ENCODE measurements at regions not wholly inside any gene's neighbourhood (a gene's known extent, or its start where the extent isn't known, plus 50 kb on each side); places are given as distances from the start of the nearest gene placed in this dataset.

DNA sequence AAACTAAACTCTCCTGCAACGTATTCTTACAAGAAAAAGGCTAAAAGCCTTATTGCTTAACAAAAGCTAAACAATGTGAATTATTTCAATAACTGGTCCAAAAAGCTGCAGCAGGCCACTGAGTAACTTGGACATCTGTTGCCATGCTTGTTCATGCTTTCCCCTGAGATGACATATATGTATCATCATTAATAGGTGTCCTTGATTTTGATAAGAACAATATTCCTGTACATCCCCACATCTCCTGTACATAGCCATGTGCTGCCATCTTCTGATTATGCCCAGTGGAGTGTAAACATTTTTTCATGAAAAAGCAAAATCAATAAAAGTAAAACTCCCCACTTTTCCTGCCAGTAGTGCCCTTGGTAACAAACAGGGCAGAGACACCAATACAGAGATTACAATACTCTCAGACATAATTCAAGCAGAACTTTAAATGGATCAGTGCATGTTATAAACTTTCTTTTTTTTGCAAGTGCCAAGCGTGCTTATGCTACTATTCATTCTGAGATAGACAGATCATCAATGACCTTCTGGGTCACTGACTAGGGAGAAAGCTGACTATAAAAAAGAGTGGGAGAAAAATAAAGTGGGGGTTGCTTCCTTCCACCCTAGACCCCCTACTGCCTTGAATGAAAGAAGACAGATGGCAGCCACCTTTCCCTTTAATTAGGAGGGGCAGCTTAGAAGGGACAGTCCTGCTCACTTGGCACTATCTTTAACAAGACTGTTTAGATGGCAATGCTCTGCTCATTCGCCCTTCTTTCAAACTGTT is 205.5 kb upstream of the KLF14 start:
- H3K9me2 ChIP-seq (replicated peaks; ENCODE audit: insufficient read depth, low read length) = no peaks in the 10 kb centered on the region
- no peak overlapping the region for H3K27ac ChIP-seq (ENCODE audit: low read length)
- H3K9me3 ChIP-seq (replicated peaks; ENCODE audit: insufficient read depth, low read length) = no peaks in the 10 kb centered on the region
- H3K36me3 ChIP-seq (replicated peaks; ENCODE audit: insufficient read depth, low read length) = no peaks in the 10 kb centered on the region; the same call in 1 of the 2 replicates
- no peak overlapping the region for H3K4me2 ChIP-seq (ENCODE audit: low read depth, low read length)
- H3K79me2 ChIP-seq (ENCODE audit: low read length) = peaks cover 96% of the 10 kb centered on the region
- no peak for DNase-seq
- H3K4me3 ChIP-seq (ENCODE audit: low read length) = no peak overlapping the region
- H4K20me1 ChIP-seq (ENCODE audit: insufficient read depth, low read length) = peaks cover 24% of the 10 kb centered on the region
- H3K9ac ChIP-seq (ENCODE audit: low read length) = no peak overlapping the region
- no peaks in the 10 kb centered on the region for H3F3A ChIP-seq (ENCODE audit: insufficient read depth, low read length)
- H2AFZ ChIP-seq (ENCODE audit: low read length) = no peak overlapping the region
- TF ChIP-seq, protein P1, sequence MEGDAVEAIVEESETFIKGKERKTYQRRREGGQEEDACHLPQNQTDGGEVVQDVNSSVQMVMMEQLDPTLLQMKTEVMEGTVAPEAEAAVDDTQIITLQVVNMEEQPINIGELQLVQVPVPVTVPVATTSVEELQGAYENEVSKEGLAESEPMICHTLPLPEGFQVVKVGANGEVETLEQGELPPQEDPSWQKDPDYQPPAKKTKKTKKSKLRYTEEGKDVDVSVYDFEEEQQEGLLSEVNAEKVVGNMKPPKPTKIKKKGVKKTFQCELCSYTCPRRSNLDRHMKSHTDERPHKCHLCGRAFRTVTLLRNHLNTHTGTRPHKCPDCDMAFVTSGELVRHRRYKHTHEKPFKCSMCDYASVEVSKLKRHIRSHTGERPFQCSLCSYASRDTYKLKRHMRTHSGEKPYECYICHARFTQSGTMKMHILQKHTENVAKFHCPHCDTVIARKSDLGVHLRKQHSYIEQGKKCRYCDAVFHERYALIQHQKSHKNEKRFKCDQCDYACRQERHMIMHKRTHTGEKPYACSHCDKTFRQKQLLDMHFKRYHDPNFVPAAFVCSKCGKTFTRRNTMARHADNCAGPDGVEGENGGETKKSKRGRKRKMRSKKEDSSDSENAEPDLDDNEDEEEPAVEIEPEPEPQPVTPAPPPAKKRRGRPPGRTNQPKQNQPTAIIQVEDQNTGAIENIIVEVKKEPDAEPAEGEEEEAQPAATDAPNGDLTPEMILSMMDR (IDR thresholded peaks at IDR 0.05; ENCODE audit: low read length) = no peak
- TF ChIP-seq EZH2phosphoT487 (IDR thresholded peaks at IDR 0.05; ENCODE audit: low read length) (no peak), EZH2 (optimal IDR thresholded peaks at IDR 0.05; ENCODE audit: low read depth, low read length) (no peak)
- H3K27me3 ChIP-seq (replicated peaks; ENCODE audit: insufficient read depth, low read length) = no peaks in the 10 kb centered on the region
- H3K4me1 ChIP-seq (ENCODE audit: low read length) = no peaks in the 10 kb centered on the region

DNA sequence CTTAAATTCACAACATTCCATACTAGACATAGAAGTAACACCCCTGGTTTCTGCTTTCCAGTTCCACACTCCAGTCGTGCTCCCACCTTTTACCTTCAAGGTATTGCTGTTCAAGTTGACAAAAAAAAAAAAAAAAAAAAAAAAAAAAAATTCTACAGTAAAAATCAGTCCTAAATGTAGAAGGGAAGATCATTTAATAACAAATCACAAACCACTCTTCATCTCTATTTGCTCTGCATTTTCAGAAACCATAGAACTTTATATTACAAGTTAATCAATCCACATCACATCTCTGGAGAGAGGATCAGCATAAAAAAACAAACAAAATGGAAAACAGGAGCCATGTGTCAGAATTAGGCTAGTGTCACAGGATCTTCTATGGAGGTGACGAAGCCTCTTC is 206.3 kb upstream of the KLF14 start:
- no peak overlapping the region for H3K4me3 ChIP-seq (ENCODE audit: low read length)
- H3K79me2 ChIP-seq (ENCODE audit: low read length) = peaks cover 98% of the 10 kb centered on the region
- no peak for TF ChIP-seq EZH2phosphoT487 (IDR thresholded peaks at IDR 0.05; ENCODE audit: low read length)
- TF ChIP-seq, protein P1 (IDR thresholded peaks at IDR 0.05; ENCODE audit: low read length) = no peak
- no peak for TF ChIP-seq EZH2 (optimal IDR thresholded peaks at IDR 0.05; ENCODE audit: low read depth, low read length)
- H3K27ac ChIP-seq (ENCODE audit: low read length) = no peak overlapping the region
- H3K9ac ChIP-seq (ENCODE audit: low read length) = no peak overlapping the region
- H4K20me1 ChIP-seq (ENCODE audit: insufficient read depth, low read length) = peaks cover 30% of the 10 kb centered on the region
- no peak for DNase-seq
- H2AFZ ChIP-seq (ENCODE audit: low read length) = no peak overlapping the region
- no peaks in the 10 kb centered on the region; the same call in 1 of the 2 replicates for H3K36me3 ChIP-seq (replicated peaks; ENCODE audit: insufficient read depth, low read length)
- no peaks in the 10 kb centered on the region for H3K27me3 ChIP-seq (replicated peaks; ENCODE audit: insufficient read depth, low read length)
- no peaks in the 10 kb centered on the region for H3K9me2 ChIP-seq (replicated peaks; ENCODE audit: insufficient read depth, low read length)
- no peaks in the 10 kb centered on the region for H3K9me3 ChIP-seq (replicated peaks; ENCODE audit: insufficient read depth, low read length)
- no peak overlapping the region for H3K4me2 ChIP-seq (ENCODE audit: low read depth, low read length)
- peaks cover under 1% of the 10 kb centered on the region; the same call in 1 of the 2 replicates for H3K4me1 ChIP-seq (ENCODE audit: low read length)
- H3F3A ChIP-seq (ENCODE audit: insufficient read depth, low read length) = no peaks in the 10 kb centered on the region

DNA sequence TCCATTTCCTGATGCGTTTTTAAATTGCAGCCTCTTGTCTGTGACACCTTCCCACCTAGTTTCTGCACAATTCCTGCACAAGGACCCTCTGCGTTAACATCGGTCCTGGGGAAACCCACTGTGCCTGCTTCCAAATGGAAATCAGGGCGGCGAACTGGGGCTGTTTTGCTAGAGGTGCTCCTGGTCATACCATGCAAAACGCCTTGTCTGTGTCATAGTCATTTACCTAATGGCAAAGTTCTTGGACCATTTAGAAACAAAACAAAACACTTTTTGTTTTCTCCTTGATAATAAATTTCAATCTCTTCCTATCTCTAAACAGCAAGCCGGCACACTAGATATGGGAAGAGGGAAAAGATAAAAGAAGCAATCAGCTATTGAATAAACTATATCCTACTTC is 206.9 kb upstream of the KLF14 start:
- Histone ChIP-seq H3K4me1 (ENCODE audit: low read length) (peaks cover 5% of the 10 kb centered on the region), H3K27ac (ENCODE audit: low read length) (no peak overlapping the region), H3K9me3 (replicated peaks; ENCODE audit: insufficient read depth, low read length) (no peaks in the 10 kb centered on the region), H3F3A (ENCODE audit: insufficient read depth, low read length) (no peaks in the 10 kb centered on the region), H2AFZ (ENCODE audit: low read length) (no peak overlapping the region), H3K9ac (ENCODE audit: low read length) (no peak overlapping the region), H3K79me2 (ENCODE audit: low read length) (peaks cover 98% of the 10 kb centered on the region), H3K27me3 (replicated peaks; ENCODE audit: insufficient read depth, low read length) (no peaks in the 10 kb centered on the region), H3K4me3 (ENCODE audit: low read length) (no peak overlapping the region), H3K9me2 (replicated peaks; ENCODE audit: insufficient read depth, low read length) (no peaks in the 10 kb centered on the region), H3K36me3 (replicated peaks; ENCODE audit: insufficient read depth, low read length) (no peaks in the 10 kb centered on the region; the same call in 1 of the 2 replicates), H4K20me1 (ENCODE audit: insufficient read depth, low read length) (peaks cover 35% of the 10 kb centered on the region), H3K4me2 (ENCODE audit: low read depth, low read length) (no peak overlapping the region)
- TF ChIP-seq EZH2phosphoT487 (IDR thresholded peaks at IDR 0.05; ENCODE audit: low read length) (no peak), EZH2 (optimal IDR thresholded peaks at IDR 0.05; ENCODE audit: low read depth, low read length) (no peak)
- TF ChIP-seq, protein P1 (IDR thresholded peaks at IDR 0.05; ENCODE audit: low read length) = no peak
- no peak for DNase-seq
